ENCODE measurements at regions not wholly inside any gene's neighbourhood (a gene's known extent, or its start where the extent isn't known, plus 50 kb on each side); places are given as distances from the start of the nearest gene placed in this dataset.

DNA sequence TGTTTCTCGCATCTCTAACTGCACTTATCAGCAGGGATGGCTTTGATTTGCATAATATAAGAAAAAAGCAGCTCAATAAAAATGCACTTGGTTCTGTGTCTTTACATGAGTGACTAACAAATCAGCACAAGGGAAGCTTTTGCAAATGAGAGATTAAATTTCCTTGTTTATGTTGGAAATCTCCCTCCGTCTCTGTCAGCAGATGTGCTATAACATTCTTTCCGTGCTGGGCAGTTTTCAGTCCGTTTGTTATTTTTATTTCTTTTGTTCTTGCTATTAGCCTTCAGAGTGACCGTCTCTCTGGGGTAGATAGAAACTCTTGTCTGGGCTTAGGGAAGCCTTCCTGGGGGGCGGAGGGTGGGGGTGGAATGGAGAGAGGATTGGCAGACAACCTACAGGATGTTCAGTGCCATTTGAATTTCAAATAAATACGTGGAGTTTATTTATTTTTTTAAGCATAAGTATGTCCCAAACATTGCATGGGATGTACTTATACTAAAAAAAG is 96.0 kb downstream of the GATA3 start:
- TF ChIP-seq, protein P1, sequence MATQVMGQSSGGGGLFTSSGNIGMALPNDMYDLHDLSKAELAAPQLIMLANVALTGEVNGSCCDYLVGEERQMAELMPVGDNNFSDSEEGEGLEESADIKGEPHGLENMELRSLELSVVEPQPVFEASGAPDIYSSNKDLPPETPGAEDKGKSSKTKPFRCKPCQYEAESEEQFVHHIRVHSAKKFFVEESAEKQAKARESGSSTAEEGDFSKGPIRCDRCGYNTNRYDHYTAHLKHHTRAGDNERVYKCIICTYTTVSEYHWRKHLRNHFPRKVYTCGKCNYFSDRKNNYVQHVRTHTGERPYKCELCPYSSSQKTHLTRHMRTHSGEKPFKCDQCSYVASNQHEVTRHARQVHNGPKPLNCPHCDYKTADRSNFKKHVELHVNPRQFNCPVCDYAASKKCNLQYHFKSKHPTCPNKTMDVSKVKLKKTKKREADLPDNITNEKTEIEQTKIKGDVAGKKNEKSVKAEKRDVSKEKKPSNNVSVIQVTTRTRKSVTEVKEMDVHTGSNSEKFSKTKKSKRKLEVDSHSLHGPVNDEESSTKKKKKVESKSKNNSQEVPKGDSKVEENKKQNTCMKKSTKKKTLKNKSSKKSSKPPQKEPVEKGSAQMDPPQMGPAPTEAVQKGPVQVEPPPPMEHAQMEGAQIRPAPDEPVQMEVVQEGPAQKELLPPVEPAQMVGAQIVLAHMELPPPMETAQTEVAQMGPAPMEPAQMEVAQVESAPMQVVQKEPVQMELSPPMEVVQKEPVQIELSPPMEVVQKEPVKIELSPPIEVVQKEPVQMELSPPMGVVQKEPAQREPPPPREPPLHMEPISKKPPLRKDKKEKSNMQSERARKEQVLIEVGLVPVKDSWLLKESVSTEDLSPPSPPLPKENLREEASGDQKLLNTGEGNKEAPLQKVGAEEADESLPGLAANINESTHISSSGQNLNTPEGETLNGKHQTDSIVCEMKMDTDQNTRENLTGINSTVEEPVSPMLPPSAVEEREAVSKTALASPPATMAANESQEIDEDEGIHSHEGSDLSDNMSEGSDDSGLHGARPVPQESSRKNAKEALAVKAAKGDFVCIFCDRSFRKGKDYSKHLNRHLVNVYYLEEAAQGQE (IDR thresholded peaks at IDR 0.05; ENCODE audit: insufficient replicate concordance, low read depth), result no peak
- TF ChIP-seq, protein P2, sequence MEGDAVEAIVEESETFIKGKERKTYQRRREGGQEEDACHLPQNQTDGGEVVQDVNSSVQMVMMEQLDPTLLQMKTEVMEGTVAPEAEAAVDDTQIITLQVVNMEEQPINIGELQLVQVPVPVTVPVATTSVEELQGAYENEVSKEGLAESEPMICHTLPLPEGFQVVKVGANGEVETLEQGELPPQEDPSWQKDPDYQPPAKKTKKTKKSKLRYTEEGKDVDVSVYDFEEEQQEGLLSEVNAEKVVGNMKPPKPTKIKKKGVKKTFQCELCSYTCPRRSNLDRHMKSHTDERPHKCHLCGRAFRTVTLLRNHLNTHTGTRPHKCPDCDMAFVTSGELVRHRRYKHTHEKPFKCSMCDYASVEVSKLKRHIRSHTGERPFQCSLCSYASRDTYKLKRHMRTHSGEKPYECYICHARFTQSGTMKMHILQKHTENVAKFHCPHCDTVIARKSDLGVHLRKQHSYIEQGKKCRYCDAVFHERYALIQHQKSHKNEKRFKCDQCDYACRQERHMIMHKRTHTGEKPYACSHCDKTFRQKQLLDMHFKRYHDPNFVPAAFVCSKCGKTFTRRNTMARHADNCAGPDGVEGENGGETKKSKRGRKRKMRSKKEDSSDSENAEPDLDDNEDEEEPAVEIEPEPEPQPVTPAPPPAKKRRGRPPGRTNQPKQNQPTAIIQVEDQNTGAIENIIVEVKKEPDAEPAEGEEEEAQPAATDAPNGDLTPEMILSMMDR (IDR thresholded peaks at IDR 0.05; ENCODE audit: insufficient read depth, low read length), result no peak

Data from HL-60 (cell line).